Activated T-helper 17 cell treated with anti-CD3 and anti-CD28 coated beads, Interleukin-2, amount 50 U/mL, for 72 hours (primary cell): ENCODE measurements at regions not wholly inside any gene's neighbourhood (a gene's known extent, or its start where the extent isn't known, plus 50 kb on each side); places are given as distances from the start of the nearest gene placed in this dataset.

Experiments used
- ATAC-seq: fragments of 150-1000 bp; cut with Tn5 transposase; replicated peaks from 2 replicates; pipeline ENCODE4 v1.10.0; 2021; ENCODE audit warnings: mild to moderate bottlenecking, moderate library complexity
- H3K27ac Mint-ChIP-seq: one replicate; pipeline ENCODE4 v1.8.0; 2022; ENCODE audit warnings: mixed read lengths
- H3K27me3 Mint-ChIP-seq: one replicate; pipeline ENCODE4 v1.8.0; 2022; ENCODE audit warnings: mixed read lengths
- H3K36me3 Mint-ChIP-seq: one replicate; pipeline ENCODE4 v1.8.0; 2022; ENCODE audit warnings: low read depth, mild to moderate bottlenecking, mixed read lengths
- H3K4me1 Mint-ChIP-seq: one replicate; pipeline ENCODE4 v1.8.0; 2022; ENCODE audit warnings: mixed read lengths
- H3K4me3 Mint-ChIP-seq: one replicate; pipeline ENCODE4 v1.8.0; 2022; ENCODE audit warnings: mild to moderate bottlenecking, mixed read lengths
- H3K9me3 Mint-ChIP-seq: one replicate; pipeline ENCODE4 v1.8.0; 2022; ENCODE audit warnings: mixed read lengths

GRCh38 chr1:80050523-80050922, 1044.0 kb upstream of the ADGRL4 start:
- Mint-ChIP-seq H3K27me3 (no peaks in the 10 kb centered on the region), H3K4me1 (no peaks in the 10 kb centered on the region), H3K27ac (no peak overlapping the region), H3K36me3 (no peaks in the 10 kb centered on the region), H3K9me3 (peaks cover 3% of the 10 kb centered on the region), H3K4me3 (no peak overlapping the region)
- no peak for ATAC-seq

- Mint-ChIP-seq H3K27me3 (no peaks in the 10 kb centered on the region), H3K9me3 (peaks cover 3% of the 10 kb centered on the region), H3K27ac (no peak overlapping the region), H3K36me3 (no peaks in the 10 kb centered on the region), H3K4me3 (no peak overlapping the region), H3K4me1 (no peaks in the 10 kb centered on the region)
- no peak for ATAC-seq
Measured at GRCh38 chr1:80050085-80050484, 1043.6 kb upstream of the ADGRL4 start.

GRCh38 chr1:80048716-80049115, 1042.2 kb upstream of the ADGRL4 start:
- no peaks in the 10 kb centered on the region for H3K36me3 Mint-ChIP-seq

GRCh38 chr1:80047791-80048190, 1041.3 kb upstream of the ADGRL4 start:
- H3K27me3 Mint-ChIP-seq = no peaks in the 10 kb centered on the region
- no peak overlapping the region for H3K27ac Mint-ChIP-seq
- ATAC-seq = no peak
- H3K36me3 Mint-ChIP-seq = no peaks in the 10 kb centered on the region
- H3K9me3 Mint-ChIP-seq = peaks cover 4% of the 10 kb centered on the region
- no peaks in the 10 kb centered on the region for H3K4me1 Mint-ChIP-seq
- no peak overlapping the region for H3K4me3 Mint-ChIP-seq

More at GRCh38 chr1:80048716-80049115, 1042.2 kb upstream of the ADGRL4 start:
- Mint-ChIP-seq H3K4me3 (no peak overlapping the region), H3K4me1 (no peaks in the 10 kb centered on the region), H3K27me3 (no peaks in the 10 kb centered on the region), H3K9me3 (peaks cover 3% of the 10 kb centered on the region), H3K27ac (no peak overlapping the region)
- ATAC-seq = no peak

- Mint-ChIP-seq H3K27ac (no peak overlapping the region), H3K36me3 (no peaks in the 10 kb centered on the region), H3K9me3 (peaks cover 18% of the 10 kb centered on the region), H3K4me3 (no peak overlapping the region), H3K4me1 (no peaks in the 10 kb centered on the region), H3K27me3 (no peaks in the 10 kb centered on the region)
- no peak for ATAC-seq
Measured at GRCh38 chr1:80044662-80045061, 1038.1 kb upstream of the ADGRL4 start.

- Mint-ChIP-seq H3K9me3 (peaks cover 12% of the 10 kb centered on the region), H3K27me3 (no peaks in the 10 kb centered on the region), H3K27ac (no peak overlapping the region), H3K36me3 (no peaks in the 10 kb centered on the region), H3K4me1 (no peaks in the 10 kb centered on the region), H3K4me3 (no peak overlapping the region)
- ATAC-seq = no peak
Measured at GRCh38 chr1:80036690-80037432, 1030.3 kb upstream of the ADGRL4 start.

GRCh38 chr1:80023358-80023757, 1016.8 kb upstream of the ADGRL4 start:
- no peaks in the 10 kb centered on the region for H3K36me3 Mint-ChIP-seq
- ATAC-seq = no peak
- no peaks in the 10 kb centered on the region for H3K9me3 Mint-ChIP-seq
- H3K27ac Mint-ChIP-seq = no peak overlapping the region
- H3K4me3 Mint-ChIP-seq = no peak overlapping the region
- no peaks in the 10 kb centered on the region for H3K4me1 Mint-ChIP-seq
- no peaks in the 10 kb centered on the region for H3K27me3 Mint-ChIP-seq

GRCh38 chr1:80021891-80022290, 1015.4 kb upstream of the ADGRL4 start:
- Mint-ChIP-seq H3K4me3 (no peak overlapping the region), H3K4me1 (no peaks in the 10 kb centered on the region), H3K27me3 (no peaks in the 10 kb centered on the region), H3K27ac (no peak overlapping the region), H3K9me3 (peaks cover 4% of the 10 kb centered on the region), H3K36me3 (no peaks in the 10 kb centered on the region)
- ATAC-seq = no peak

GRCh38 chr1:80018348-80018747, 1011.8 kb upstream of the ADGRL4 start:
- no peaks in the 10 kb centered on the region for H3K36me3 Mint-ChIP-seq
- no peaks in the 10 kb centered on the region for H3K27me3 Mint-ChIP-seq
- H3K27ac Mint-ChIP-seq = no peak overlapping the region
- no peak overlapping the region for H3K4me3 Mint-ChIP-seq
- no peak for ATAC-seq
- peaks cover 4% of the 10 kb centered on the region for H3K9me3 Mint-ChIP-seq
- H3K4me1 Mint-ChIP-seq = no peaks in the 10 kb centered on the region

- Mint-ChIP-seq H3K9me3 (no peaks in the 10 kb centered on the region), H3K27ac (no peak overlapping the region), H3K36me3 (no peaks in the 10 kb centered on the region), H3K4me1 (no peaks in the 10 kb centered on the region), H3K4me3 (no peak overlapping the region), H3K27me3 (no peaks in the 10 kb centered on the region)
- ATAC-seq = no peak
Measured at GRCh38 chr1:80008934-80009333, 1002.4 kb upstream of the ADGRL4 start.

- ATAC-seq = no peak
- Mint-ChIP-seq H3K36me3 (no peaks in the 10 kb centered on the region), H3K9me3 (peaks cover 8% of the 10 kb centered on the region), H3K4me3 (no peak overlapping the region), H3K27me3 (no peaks in the 10 kb centered on the region), H3K4me1 (no peaks in the 10 kb centered on the region), H3K27ac (no peak overlapping the region)
Measured at GRCh38 chr1:80003250-80003649, 996.7 kb upstream of the ADGRL4 start.

- no peak for ATAC-seq
- Mint-ChIP-seq H3K27me3 (no peaks in the 10 kb centered on the region), H3K4me3 (no peak overlapping the region), H3K9me3 (peaks cover 11% of the 10 kb centered on the region), H3K36me3 (no peaks in the 10 kb centered on the region), H3K4me1 (no peaks in the 10 kb centered on the region), H3K27ac (no peak overlapping the region)
Measured at GRCh38 chr1:79988401-79988800, 981.9 kb upstream of the ADGRL4 start.

GRCh38 chr1:79982211-79982610, 975.7 kb upstream of the ADGRL4 start:
- H3K36me3 Mint-ChIP-seq = no peaks in the 10 kb centered on the region
- H3K4me1 Mint-ChIP-seq = no peaks in the 10 kb centered on the region

GRCh38 chr1:79981481-79981880, 975.0 kb upstream of the ADGRL4 start:
- Mint-ChIP-seq H3K9me3 (peaks cover 13% of the 10 kb centered on the region), H3K27ac (no peak overlapping the region), H3K36me3 (no peaks in the 10 kb centered on the region), H3K27me3 (no peaks in the 10 kb centered on the region), H3K4me3 (no peak overlapping the region), H3K4me1 (no peaks in the 10 kb centered on the region)
- no peak for ATAC-seq

More at GRCh38 chr1:79982211-79982610, 975.7 kb upstream of the ADGRL4 start:
- Mint-ChIP-seq H3K27me3 (no peaks in the 10 kb centered on the region), H3K9me3 (peaks cover 13% of the 10 kb centered on the region), H3K27ac (no peak overlapping the region), H3K4me3 (no peak overlapping the region)
- no peak for ATAC-seq

GRCh38 chr1:79979346-79979745, 972.8 kb upstream of the ADGRL4 start:
- Mint-ChIP-seq H3K9me3 (peaks cover 9% of the 10 kb centered on the region), H3K4me1 (no peaks in the 10 kb centered on the region), H3K36me3 (no peaks in the 10 kb centered on the region), H3K4me3 (no peak overlapping the region), H3K27me3 (no peaks in the 10 kb centered on the region), H3K27ac (no peak overlapping the region)
- ATAC-seq = no peak

- no peak overlapping the region for H3K4me3 Mint-ChIP-seq
- ATAC-seq = no peak
- peaks cover 13% of the 10 kb centered on the region for H3K9me3 Mint-ChIP-seq
- H3K27ac Mint-ChIP-seq = no peak overlapping the region
- H3K4me1 Mint-ChIP-seq = no peaks in the 10 kb centered on the region
- no peaks in the 10 kb centered on the region for H3K36me3 Mint-ChIP-seq
- H3K27me3 Mint-ChIP-seq = no peaks in the 10 kb centered on the region
Measured at GRCh38 chr1:79976287-79976686, 969.8 kb upstream of the ADGRL4 start.
